Motor neuron (in vitro differentiated cells): ENCODE measurements at regions not wholly inside any gene's neighbourhood (a gene's known extent, or its start where the extent isn't known, plus 50 kb on each side); places are given as distances from the start of the nearest gene placed in this dataset.

Source experiments
- ATAC-seq, 8 experiments: fragments of 200-7000 bp; cut with Tn5 transposase; replicated peaks in 6 of 8; 2 replicates each; pipeline ENCODE4 v1.8.0; 2021; ENCODE audit warnings: mild to moderate bottlenecking in 8 of 8, moderate library complexity in 8 of 8
- H3K27ac ChIP-seq, 2 donors: fragments of 250-450 bp; sonication (Bioruptor Pico); 2 replicates each; pipeline ENCODE4 v1.9.0; 2021; ENCODE audit warnings: antibody characterized with exemption in 2 of 2, mild to moderate bottlenecking in 2 of 2, moderate library complexity in 1 of 2
- H3K4me1 ChIP-seq, 2 donors: fragments of 250-450 bp; sonication (Bioruptor Pico); replicated peaks in 1 of 2; 2 replicates each; pipeline ENCODE4 v1.6.1; 2021; ENCODE audit warnings: antibody characterized with exemption in 2 of 2, mild to moderate bottlenecking in 2 of 2, moderate library complexity in 1 of 2
- H3K4me3 ChIP-seq, 5 donors: fragments of 250-450 bp; sonication (Bioruptor Pico); 2 replicates each; pipeline ENCODE4 v1.9.0; 2021; ENCODE audit warnings: antibody characterized with exemption in 5 of 5, mild to moderate bottlenecking in 5 of 5, moderate library complexity in 4 of 5
- WGBS, 10 experiments: fragments of 450-650 bp; shearing (Covaris generic); methylation state at CpG; one replicate each; pipeline ENCODE4 v1.0.0; 2022; 5-methylcytosine and 5-hydroxymethylcytosine counted together
- in situ Hi-C, 9 experiments: fragments of 400-800 bp; cut with MboI; loops; one replicate each; pipeline ENCODE4 v1.15.0; 2021; ENCODE audit warnings: low sequenced_read_pairs in 9 of 9, low pct_unique_long_range_greater_than_20kb in 2 of 9; ENCODE audit not compliant: unreplicated experiment in 9 of 9

- Histone ChIP-seq H3K4me1 (peaks cover 0 to 21% of the 10 kb centered on the region in 2 donors), H3K27ac (no peak overlapping the region), H3K4me3 (no peak overlapping the region)
- no peak for ATAC-seq
- 0 to 100% (median 79%) methylated on average over 1 to 4 of the region's 7 CpGs; no CpG with 5 or more reads in 4 of the 10 experiments for WGBS, 10 experiments
- in situ Hi-C loops, result no loop called here
Observed at GRCh38 chr5:3384531-3384930, 211.1 kb upstream of the IRX1 start.

GRCh38 chr5:3382782-3383181 is 212.8 kb upstream of the IRX1 start:
- ATAC-seq, result no peak
- in situ Hi-C loops, result no loop called here
- H3K27ac ChIP-seq, result no peak overlapping the region
- 20 to 100% (median 76%) methylated on average over 1 to 7 of the region's 9 CpGs; no CpG with 5 or more reads in 1 of the 10 experiments for WGBS, 10 experiments
- H3K4me1 ChIP-seq, result peaks cover 0 to 19% of the 10 kb centered on the region in 2 donors
- H3K4me3 ChIP-seq, result no peak overlapping the region

GRCh38 chr5:3382151-3382550 is 213.5 kb upstream of the IRX1 start:
- H3K4me3 ChIP-seq, result no peak overlapping the region
- peaks cover 0 to 15% of the 10 kb centered on the region in 2 donors for H3K4me1 ChIP-seq
- no peak overlapping the region for H3K27ac ChIP-seq
- ATAC-seq, result no peak
- 62 to 100% (median 97%) methylated on average over 1 to 5 of the region's 10 CpGs; no CpG with 5 or more reads in 3 of the 10 experiments for WGBS, 10 experiments
- in situ Hi-C loops, result no loop called here

- Histone ChIP-seq H3K4me3 (no peak overlapping the region), H3K4me1 (peaks cover 0 to 7% of the 10 kb centered on the region in 2 donors), H3K27ac (no peak overlapping the region)
- in situ Hi-C loops, result no loop called here
- WGBS, 10 experiments, result 0% methylated on average over 1 of the region's 15 CpGs; no CpG with 5 or more reads in 9 of the 10 experiments
- ATAC-seq, result no peak
Observed at GRCh38 chr5:3381206-3381825, 214.3 kb upstream of the IRX1 start.

GRCh38 chr5:3380689-3381088 is 214.9 kb upstream of the IRX1 start:
- in situ Hi-C loops, result no loop called here
- H3K4me1 ChIP-seq, result peaks cover 0 to 3% of the 10 kb centered on the region in 2 donors

GRCh38 chr5:3377831-3378230 is 217.8 kb upstream of the IRX1 start:
- Histone ChIP-seq H3K4me1 (no peaks in the 10 kb centered on the region), H3K4me3 (no peak overlapping the region), H3K27ac (no peak overlapping the region)
- ATAC-seq, result no peak
- WGBS, 10 experiments, result 0 to 100% (median 87%) methylated on average over 1 to 3 of the region's 5 CpGs; no CpG with 5 or more reads in 5 of the 10 experiments
- in situ Hi-C loops, result no loop called here

More at GRCh38 chr5:3380689-3381088, 214.9 kb upstream of the IRX1 start:
- ATAC-seq, result no peak
- Histone ChIP-seq H3K4me3 (no peak overlapping the region), H3K27ac (no peak overlapping the region)
- 0 to 90% (median 82%) methylated on average over 1 to 2 of the region's 3 CpGs; no CpG with 5 or more reads in 7 of the 10 experiments for WGBS, 10 experiments

- ATAC-seq, result no peak
- WGBS, 10 experiments, result 20 to 93% (median 80%) methylated on average over 1 to 5 of the region's 8 CpGs; no CpG with 5 or more reads in 5 of the 10 experiments
- no peaks in the 10 kb centered on the region for H3K4me1 ChIP-seq
Observed at GRCh38 chr5:3377176-3377575, 218.5 kb upstream of the IRX1 start.

GRCh38 chr5:3376611-3377010 is 219.0 kb upstream of the IRX1 start:
- Histone ChIP-seq H3K27ac (no peak overlapping the region), H3K4me3 (no peak overlapping the region), H3K4me1 (no peaks in the 10 kb centered on the region)
- WGBS, 10 experiments, result 8 to 100% (median 35%) methylated on average over 1 to 5 of the region's 6 CpGs; no CpG with 5 or more reads in 2 of the 10 experiments
- no peak for ATAC-seq
- in situ Hi-C loops, result no loop called here

More at GRCh38 chr5:3377176-3377575, 218.5 kb upstream of the IRX1 start:
- in situ Hi-C loops, result no loop called here
- Histone ChIP-seq H3K27ac (no peak overlapping the region), H3K4me3 (no peak overlapping the region)

GRCh38 chr5:3375586-3376311 is 219.9 kb upstream of the IRX1 start:
- 0 to 100% (median 42%) methylated on average over 1 to 2 of the region's 2 CpGs; no CpG with 5 or more reads in 1 of the 10 experiments for WGBS, 10 experiments
- Histone ChIP-seq H3K4me3 (no peak overlapping the region), H3K4me1 (no peaks in the 10 kb centered on the region), H3K27ac (no peak overlapping the region)
- in situ Hi-C loops, result no loop called here
- no peak for ATAC-seq

GRCh38 chr5:3373391-3373790 is 222.2 kb upstream of the IRX1 start:
- no peaks in the 10 kb centered on the region for H3K4me1 ChIP-seq
- H3K4me3 ChIP-seq, result no peak overlapping the region
- no peak for ATAC-seq
- in situ Hi-C loops, result no loop called here
- H3K27ac ChIP-seq, result no peak overlapping the region

GRCh38 chr5:3372289-3372688 is 223.3 kb upstream of the IRX1 start:
- in situ Hi-C loops, result no loop called here
- H3K4me3 ChIP-seq, result no peak overlapping the region
- no peak overlapping the region for H3K27ac ChIP-seq
- no peak for ATAC-seq
- no peaks in the 10 kb centered on the region for H3K4me1 ChIP-seq

- ATAC-seq, result no peak
Observed at GRCh38 chr5:3365501-3366215, 230.0 kb upstream of the IRX1 start.

GRCh38 chr5:3364941-3365340 is 230.7 kb upstream of the IRX1 start:
- 8 to 85% (median 48%) methylated on average over 1 to 4 of the region's 4 CpGs; no CpG with 5 or more reads in 6 of the 10 experiments for WGBS, 10 experiments
- H3K4me1 ChIP-seq, result peaks cover 0 to 11% of the 10 kb centered on the region in 2 donors
- H3K4me3 ChIP-seq, result no peak overlapping the region
- no peak overlapping the region for H3K27ac ChIP-seq
- ATAC-seq, result peak in 5 of 8 experiments; percentile 21 to 71 (median 36)
- in situ Hi-C loops, result no loop called here

More at GRCh38 chr5:3365501-3366215, 230.0 kb upstream of the IRX1 start:
- 0 to 100% (median 82%) methylated on average over 1 to 2 of the region's 5 CpGs; no CpG with 5 or more reads in 4 of the 10 experiments for WGBS, 10 experiments
- Histone ChIP-seq H3K27ac (no peak overlapping the region), H3K4me3 (no peak overlapping the region), H3K4me1 (peaks cover 0 to 11% of the 10 kb centered on the region in 2 donors)
- in situ Hi-C loops, result no loop called here
